HG03095 (cell line): ENCODE measurements at regions not wholly inside any gene's neighbourhood (a gene's known extent, or its start where the extent isn't known, plus 50 kb on each side); places are given as distances from the start of the nearest gene placed in this dataset.

Experiments used
- ATAC-seq: cut with Tn5 transposase; IDR thresholded peaks from one replicate; pipeline ENCODE4 v1.9.1; 2021; ENCODE audit warnings: moderate library complexity; ENCODE audit not compliant: unreplicated experiment

DNA sequence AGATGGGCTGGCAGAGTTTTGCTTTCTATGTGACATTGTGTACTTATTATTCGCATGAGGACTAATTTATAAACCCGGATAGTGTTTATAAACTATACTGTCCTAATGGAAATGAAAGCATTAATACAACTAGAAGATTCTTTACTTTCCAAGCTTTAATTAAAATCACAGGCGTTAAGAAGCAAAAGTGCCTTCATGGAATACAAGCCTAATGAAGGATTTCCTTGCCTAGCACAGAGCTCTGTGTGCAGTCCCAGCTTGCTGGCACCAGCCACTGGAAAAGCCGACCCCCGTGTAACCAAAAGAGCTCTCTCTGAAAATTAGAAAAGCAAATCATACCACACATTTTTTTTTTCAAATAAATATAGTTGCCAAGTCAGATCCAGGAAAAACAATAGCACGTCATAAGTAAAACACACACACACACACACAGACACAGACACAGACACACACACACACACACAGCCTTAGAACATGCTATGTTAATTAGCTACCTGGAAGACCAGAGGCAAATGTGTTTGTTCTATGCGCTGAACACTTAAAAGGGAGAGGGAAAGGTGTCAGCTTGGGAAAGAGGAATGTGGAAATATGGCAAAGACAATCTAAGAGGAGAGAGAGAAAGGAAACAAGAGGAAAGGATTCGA lies 1084.2 kb downstream of the TUSC7 start:
- ATAC-seq, result no peak

- no peak for ATAC-seq
Measured at GRCh38 chr3:117798221-117798620, 1088.6 kb downstream of the TUSC7 start.

DNA sequence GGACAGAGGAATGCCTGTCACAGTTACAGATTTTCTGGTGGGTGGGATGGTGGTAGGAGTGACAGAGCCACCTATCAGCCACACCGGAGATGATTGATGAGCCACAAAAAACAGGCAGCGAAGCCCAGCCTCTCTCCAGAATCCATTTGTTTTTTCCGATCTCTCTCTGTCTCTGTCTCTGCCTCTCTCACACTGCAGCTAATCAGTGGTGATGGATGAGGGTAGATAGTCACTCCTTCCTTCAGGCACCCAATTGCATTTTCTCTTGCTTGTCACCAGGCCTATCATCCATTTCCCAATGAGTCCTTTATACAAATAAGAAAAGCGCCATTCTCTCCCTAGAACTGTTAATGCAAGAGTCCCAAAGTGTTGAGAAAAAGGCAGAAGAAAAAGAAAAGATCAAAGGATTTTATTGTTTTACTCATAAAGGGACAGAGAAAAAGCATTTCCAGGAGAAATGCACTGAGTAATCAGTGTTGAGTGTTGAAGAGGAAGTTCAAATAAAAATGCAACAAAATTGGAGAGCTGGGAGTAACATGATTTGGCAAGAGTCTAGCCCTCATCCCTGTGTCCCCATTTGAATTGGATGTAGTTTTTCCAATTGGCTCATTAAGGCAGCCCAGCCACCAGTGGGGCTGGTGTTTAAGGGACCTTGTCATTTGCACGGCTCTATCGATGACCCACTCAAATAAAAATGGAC lies 1089.3 kb downstream of the TUSC7 start:
- no peak for ATAC-seq

DNA sequence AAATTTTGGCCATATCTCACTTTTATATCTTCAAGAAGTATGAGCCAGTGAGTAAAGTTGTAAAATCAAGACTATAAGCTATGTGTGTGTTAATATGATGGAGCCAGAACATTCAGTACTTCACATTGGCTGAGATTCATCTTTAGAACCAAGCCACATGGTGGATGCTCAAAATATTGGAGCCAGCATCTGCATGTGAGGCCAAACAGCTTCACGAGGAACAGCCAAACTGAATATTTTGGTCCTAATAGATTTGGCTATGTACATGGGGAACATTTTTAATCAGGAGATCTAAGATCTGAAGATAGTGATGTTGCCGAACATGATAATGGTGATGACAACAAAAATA lies 1089.8 kb downstream of the TUSC7 start:
- ATAC-seq, result no peak

- no peak for ATAC-seq
Measured at GRCh38 chr3:117801912-117802239, 1092.3 kb downstream of the TUSC7 start.

DNA sequence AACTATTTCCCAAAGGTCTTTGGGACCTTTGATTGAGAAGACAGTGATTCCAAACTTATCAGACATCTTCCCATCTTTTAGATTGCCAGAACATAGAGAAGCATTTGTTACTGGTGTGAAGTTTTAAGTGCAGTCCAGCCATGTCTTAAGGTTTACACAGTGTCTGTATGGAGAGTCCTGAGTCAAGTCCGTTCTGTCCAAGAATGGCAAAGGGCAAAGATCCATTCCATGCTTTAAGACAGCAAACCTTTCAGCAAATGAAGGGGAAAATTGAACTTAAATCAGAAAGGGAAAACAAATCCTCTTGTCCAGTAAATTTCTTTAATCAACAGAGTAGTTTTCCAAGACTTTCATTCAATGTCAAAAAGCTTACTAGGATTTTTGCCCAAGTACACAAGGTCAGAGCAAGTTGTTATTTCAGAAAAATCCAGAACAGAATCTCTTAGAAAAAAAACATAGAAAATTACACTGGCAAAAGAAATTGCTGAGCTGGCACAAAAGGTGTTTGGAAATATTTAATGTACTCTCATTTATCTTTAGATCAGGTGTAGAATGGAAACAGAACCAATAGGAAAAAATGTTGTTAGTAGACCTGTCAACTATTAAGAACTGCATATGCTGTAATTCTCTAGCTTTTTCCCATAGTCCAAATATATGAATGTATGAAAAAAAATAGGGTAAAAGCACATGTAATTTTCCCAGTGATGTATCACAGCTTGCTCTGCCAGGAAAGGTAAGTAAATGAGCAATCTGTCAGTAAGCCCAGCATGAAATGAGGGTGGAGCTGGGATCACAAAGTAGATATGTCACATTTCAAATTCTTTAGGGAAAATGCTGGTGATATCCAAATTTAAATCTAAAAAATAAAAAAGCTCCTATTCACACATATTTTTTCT lies 1099.9 kb downstream of the TUSC7 start:
- ATAC-seq, result no peak

DNA sequence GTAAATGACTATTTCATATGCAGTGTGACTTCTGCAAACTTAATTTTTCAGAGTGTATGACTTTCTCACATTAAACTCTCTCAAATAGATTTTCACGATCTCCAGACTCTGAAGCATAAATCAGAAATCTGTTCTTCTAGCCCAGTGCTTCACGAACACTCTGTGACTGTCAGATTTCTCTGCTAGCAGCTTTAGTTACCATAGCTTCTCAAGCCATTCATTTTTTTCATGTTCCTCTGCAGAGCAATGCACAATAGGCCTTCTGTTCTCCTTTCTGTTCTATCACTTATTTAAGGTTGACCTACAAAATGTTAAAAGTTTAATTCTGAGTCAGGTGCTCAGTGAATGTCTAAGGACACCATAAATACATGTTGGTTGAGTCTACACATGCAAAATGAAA lies 1102.2 kb downstream of the TUSC7 start:
- ATAC-seq, result no peak

- ATAC-seq, result no peak
Measured at GRCh38 chr3:117814975-117815374, 1105.4 kb downstream of the TUSC7 start.

DNA sequence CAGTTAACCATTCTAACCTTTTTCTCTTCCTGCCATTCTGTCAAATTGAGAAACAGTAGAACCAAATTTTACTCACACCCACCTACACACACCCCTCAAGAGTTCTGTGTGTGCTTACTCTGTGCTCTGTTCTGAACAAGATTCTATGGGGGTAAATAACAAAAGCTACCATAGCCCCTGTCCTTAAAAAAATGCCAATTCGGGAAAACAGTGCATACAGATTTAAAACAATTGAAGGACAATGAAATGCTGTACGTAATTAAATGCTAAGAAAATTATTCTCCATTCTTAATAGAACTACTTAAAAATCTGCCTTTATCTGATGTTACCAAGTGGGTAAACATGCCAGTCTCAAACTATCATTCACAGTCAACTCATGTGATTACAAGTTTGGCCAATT lies 1107.5 kb downstream of the TUSC7 start:
- ATAC-seq, result no peak

DNA sequence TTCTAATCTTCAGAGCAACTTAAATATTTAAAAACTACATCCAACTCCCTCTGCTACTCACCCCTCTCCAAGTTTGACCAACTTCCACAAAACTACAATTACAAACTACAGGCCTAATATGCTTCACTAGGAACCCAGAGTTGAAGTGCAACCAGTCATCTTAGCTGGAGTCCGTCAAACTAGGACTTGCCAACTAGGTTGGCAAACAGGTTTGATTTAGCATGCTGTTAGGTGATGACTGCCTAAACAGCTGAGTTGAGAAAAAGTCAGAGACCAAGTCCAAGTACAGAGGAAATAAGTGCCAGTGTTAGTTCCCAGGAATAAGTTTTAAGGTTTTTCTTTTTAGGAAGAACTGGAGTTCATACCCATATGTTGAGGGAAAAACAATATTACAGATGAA lies 1109.0 kb downstream of the TUSC7 start:
- ATAC-seq, result no peak

DNA sequence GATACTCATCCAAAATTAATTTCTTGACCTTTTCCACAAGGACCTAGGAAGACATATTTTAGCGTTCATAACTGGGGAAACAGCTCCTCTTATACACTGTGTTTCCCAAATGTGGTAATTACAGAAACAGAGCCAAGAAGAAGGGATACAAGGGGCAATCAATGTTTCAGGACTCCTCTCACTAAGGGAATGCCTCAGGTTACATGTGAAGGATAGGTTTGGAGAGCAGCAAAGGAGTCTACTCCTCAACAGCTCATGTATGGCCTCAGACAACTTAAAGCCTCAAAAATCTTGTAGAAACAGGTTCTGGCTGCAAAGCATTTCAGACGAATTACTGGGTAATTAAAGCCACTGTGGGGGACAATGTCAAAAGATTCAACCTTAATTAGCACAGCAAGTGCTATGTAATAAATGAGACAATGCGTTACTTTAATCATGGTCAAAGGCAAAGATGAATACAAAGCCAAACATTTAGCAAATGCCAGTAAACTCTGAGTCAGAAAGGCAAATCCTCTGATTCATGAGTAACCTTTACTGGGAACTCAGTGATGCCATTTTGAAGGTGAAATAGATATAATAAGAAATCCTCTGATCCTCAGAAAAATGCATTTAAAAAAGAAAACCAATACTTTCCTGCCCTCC lies 1111.2 kb downstream of the TUSC7 start:
- no peak for ATAC-seq

DNA sequence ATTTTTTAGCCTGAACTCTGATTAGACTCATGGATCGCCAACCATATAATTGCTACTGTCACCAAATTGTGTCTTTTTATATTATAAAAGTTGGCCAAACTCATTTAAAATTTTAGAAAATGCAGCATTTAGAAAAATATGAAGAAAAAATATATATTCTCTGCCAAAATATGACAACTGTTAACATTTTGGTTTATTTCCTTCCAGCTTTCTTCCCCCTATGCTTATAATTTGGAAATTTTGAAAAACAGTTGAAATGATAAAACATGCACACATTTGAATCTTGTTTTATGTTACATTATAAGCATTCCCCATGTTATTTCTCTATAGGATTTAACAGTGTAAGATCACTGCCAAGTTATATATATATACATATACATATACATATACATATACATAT lies 1112.8 kb downstream of the TUSC7 start:
- no peak for ATAC-seq

- ATAC-seq, result no peak
Measured at GRCh38 chr3:117836296-117836695, 1126.7 kb downstream of the TUSC7 start.

- ATAC-seq, result no peak
Measured at GRCh38 chr3:117837391-117837790, 1127.8 kb downstream of the TUSC7 start.

DNA sequence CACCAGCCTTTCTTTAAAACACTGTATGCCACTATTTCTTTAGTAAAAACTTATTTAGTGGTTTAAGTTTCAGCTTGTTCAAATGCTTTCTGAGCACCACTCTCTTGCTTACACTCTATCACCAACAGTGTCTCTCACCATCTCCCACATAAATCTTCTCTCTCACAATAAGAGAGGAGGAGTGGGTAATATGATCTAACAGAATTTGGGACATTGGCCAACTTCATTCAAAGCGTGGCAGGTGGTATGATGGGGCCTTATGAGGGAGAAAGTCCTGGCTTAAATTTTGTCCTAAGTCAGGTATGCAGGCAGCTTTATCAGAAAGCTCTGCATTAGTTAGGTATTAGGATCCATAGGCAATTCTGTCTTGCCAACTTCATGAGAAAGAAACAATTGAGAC lies 1132.5 kb downstream of the TUSC7 start:
- ATAC-seq, result no peak

DNA sequence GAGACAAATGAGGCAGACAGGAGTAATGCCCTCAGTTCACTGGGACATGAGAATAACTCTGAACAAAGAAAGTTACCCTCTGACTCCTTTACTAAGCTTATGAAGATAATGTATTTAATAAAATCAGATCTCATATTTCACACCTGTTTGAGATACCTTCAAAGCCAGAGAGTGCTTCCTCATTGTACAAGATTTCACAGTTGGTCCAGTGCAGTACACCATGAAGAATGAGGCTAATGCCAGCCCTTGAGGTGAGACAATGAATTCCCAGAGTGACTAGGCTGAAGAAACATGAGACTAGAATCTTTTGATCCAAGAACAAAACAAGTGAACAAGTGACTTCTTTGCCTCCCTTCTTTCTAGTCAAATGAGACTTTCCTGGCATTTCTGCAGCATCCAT lies 1133.8 kb downstream of the TUSC7 start:
- no peak for ATAC-seq

GRCh38 chr3:117844676-117845075 lies 1135.1 kb downstream of the TUSC7 start:
- no peak for ATAC-seq

GRCh38 chr3:117846238-117846637 lies 1136.7 kb downstream of the TUSC7 start:
- no peak for ATAC-seq

- ATAC-seq, result no peak
Measured at GRCh38 chr3:117848606-117849005, 1139.0 kb downstream of the TUSC7 start.

DNA sequence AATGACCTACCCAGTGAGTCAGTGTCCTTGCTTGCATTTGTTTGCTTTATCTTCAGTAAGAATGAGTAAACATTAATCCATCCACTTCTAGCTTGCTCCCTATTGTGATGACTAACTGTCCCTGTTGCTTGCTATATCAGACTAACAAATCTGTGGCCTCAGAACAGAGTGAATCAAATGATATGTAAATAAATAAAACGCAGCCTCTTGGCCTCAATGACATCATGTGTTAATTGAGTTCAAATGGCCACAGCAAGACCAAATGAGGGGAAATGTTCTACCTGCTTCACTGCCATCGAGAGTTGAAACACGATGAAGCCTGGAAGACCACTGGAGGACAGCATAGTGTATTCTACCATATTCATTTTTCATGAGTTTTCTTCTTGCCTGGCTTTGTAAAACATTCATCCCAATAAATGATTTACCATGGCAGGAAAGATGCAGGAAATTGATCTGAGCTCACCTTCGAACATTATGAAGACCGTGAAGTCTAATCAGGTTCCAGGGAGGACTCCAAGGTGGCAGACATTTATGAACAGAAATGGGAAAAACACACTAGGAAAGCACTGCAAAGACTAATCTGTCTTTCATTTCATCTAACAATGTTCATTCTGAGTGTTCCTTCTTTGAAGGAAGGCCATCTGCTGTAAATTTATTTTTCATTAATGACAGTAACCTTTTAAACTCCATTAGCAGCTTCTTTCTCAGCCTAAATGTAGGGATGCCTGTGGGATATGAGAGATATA lies 1144.5 kb downstream of the TUSC7 start:
- ATAC-seq, result no peak

DNA sequence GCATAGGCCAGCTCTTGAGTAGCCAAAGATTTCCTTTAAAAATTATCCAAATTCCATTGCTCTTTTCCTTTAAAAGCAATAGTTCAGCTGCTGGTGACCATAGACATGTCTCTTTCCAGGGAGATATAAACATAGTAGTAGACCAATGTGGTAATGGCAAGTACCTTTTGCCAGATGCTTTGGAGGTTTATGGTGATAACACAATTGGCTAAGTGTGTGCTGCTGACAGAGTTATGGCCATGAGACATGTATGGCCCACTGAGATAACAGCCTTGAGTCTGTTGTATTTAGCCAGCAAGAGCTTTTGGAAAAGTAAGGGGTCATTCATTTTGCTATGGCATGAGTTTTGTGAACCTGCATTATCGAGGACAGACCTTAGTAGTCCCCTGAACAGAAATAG lies 1146.8 kb downstream of the TUSC7 start:
- ATAC-seq, result no peak
